GM12878 (cell line): ENCODE measurements at regions not wholly inside any gene's neighbourhood (a gene's known extent, or its start where the extent isn't known, plus 50 kb on each side); places are given as distances from the start of the nearest gene placed in this dataset.

Source experiments
- ATAC-seq: fragments of 200-7000 bp; cut with Tn5 transposase; 3 replicates; pipeline ENCODE4 v1.9.1; 2020; ENCODE audit warnings: mild to moderate bottlenecking, moderate library complexity
- BruUV-seq: library from RNA; stranded (reverse); fragments of 400-500 nt; replicated peaks from 2 replicates; lab custom pipeline; 2021; lab: Mats Ljungman, UMichigan
- CTCF ChIA-PET: fragments of 300-600 bp; sonication (Branson Sonifier 250); formaldehyde crosslinking; extraction: SDS; loops from one replicate; lab custom pipeline; 2021; ENCODE audit warnings: inconsistent platforms; lab: Yijun Ruan, JAX
- POLR2A ChIA-PET: fragments of 350-600 bp; formaldehyde crosslinking; extraction: SDS; loops from one replicate; lab custom pipeline; 2021; ENCODE audit warnings: inconsistent platforms; lab: Charles Lee
- RAD21 ChIA-PET: fragments of 300-600 bp; sonication (Branson Sonifier 250); formaldehyde crosslinking; loops from one replicate; lab custom pipeline; 2023; ENCODE audit warnings: antibody characterized with exemption; ENCODE audit not compliant: unreplicated experiment; lab: Charles Lee
- SMC1A ChIA-PET: fragments of 300-600 bp; sonication (Branson Sonifier 250); formaldehyde crosslinking; loops from one replicate; lab custom pipeline; 2023; ENCODE audit not compliant: unreplicated experiment, uncharacterized antibody; lab: Charles Lee
- DNase-seq: peaks from one replicate; pipeline ENCODE4 v3.0.0-alpha.2; 2011; ENCODE audit warnings: low read depth, low spot score
- FAIRE-seq: peaks from 3 replicates; lab custom pipeline; 2011; peaks lifted over from hg19 to GRCh38; lab: Jason Lieb, UNC
- H2AFZ ChIP-seq: 2 replicates; pipeline ENCODE4 v1.6.0; 2011; ENCODE audit warnings: low read depth, low read length, control low read depth; ENCODE audit not compliant: control insufficient read depth
- H3K27ac ChIP-seq: 2 replicates; pipeline ENCODE4 v1.5.1; 2011; ENCODE audit warnings: control low read depth; ENCODE audit not compliant: control insufficient read depth, insufficient read depth
- H3K27me3 ChIP-seq, 2 experiments: replicated peaks in 1 of 2; 2 replicates each; pipeline versions ENCODE4 v1.6.0 to v1.6.1; 2011; ENCODE audit warnings: low read length in 1 of 2; ENCODE audit not compliant: control insufficient read depth in 2 of 2, insufficient read depth in 2 of 2
- H3K36me3 ChIP-seq, 2 experiments: 2 replicates each; pipeline ENCODE4 v1.5.1; 2011; ENCODE audit warnings: low read length in 1 of 2; ENCODE audit not compliant: control insufficient read depth in 2 of 2, insufficient read depth in 2 of 2
- H3K4me1 ChIP-seq: 2 replicates; pipeline ENCODE4 v1.6.1; 2011; ENCODE audit warnings: mild to moderate bottlenecking, low read length, moderate library complexity, mixed read lengths; ENCODE audit not compliant: control insufficient read depth, insufficient read depth
- H3K4me2 ChIP-seq: 2 replicates; pipeline ENCODE4 v1.6.0; 2011; ENCODE audit warnings: control low read depth; ENCODE audit not compliant: control insufficient read depth, insufficient read depth
- H3K4me3 ChIP-seq: fragments of 200-600 bp; sonication (generic); 2 replicates; pipeline ENCODE4 v1.5.1; 2016
- H3K79me2 ChIP-seq: 2 replicates; pipeline ENCODE4 v1.6.0; 2011; ENCODE audit warnings: low read length; ENCODE audit not compliant: control insufficient read depth, insufficient read depth
- H3K9ac ChIP-seq: 2 replicates; pipeline ENCODE4 v1.8.0; 2011; ENCODE audit warnings: low read length, control low read depth, mixed read lengths; ENCODE audit not compliant: control insufficient read depth, insufficient read depth
- H3K9me3 ChIP-seq: replicated peaks from 3 replicates; pipeline ENCODE4 v1.5.1; 2011; ENCODE audit warnings: mild to moderate bottlenecking, low read length; ENCODE audit not compliant: control insufficient read depth, insufficient read depth
- H4K20me1 ChIP-seq: 2 replicates; pipeline ENCODE4 v1.6.0; 2011; ENCODE audit not compliant: control insufficient read depth, insufficient read depth
- BACH1 ChIP-seq: fragments of 450-650 bp; IDR thresholded peaks from 2 replicates; pipeline ENCODE4 v1.6.1; 2017; ENCODE audit warnings: mild to moderate bottlenecking, borderline replicate concordance
- CREM ChIP-seq: IDR thresholded peaks from 2 replicates; pipeline ENCODE4 v1.6.1; 2014; ENCODE audit warnings: antibody characterized with exemption, low read depth
- NFYB ChIP-seq: IDR thresholded peaks from 2 replicates; pipeline ENCODE4 v1.6.1; 2011; ENCODE audit warnings: low read depth, mild to moderate bottlenecking, low read length, improper control_type of control experiment, moderate library complexity; ENCODE audit not compliant: insufficient read depth
- NR2C1 ChIP-seq: fragments of 450-650 bp; IDR thresholded peaks from 2 replicates; pipeline ENCODE4 v1.6.1; 2017; ENCODE audit warnings: antibody characterized with exemption, mild to moderate bottlenecking, moderate library complexity
- POU2F2 ChIP-seq: IDR thresholded peaks from 3 replicates; pipeline ENCODE4 v1.6.1; 2011; ENCODE audit warnings: low read depth, mild to moderate bottlenecking, low read length, borderline replicate concordance
- RB1 ChIP-seq: fragments of 450-650 bp; formaldehyde crosslinking; IDR thresholded peaks from 2 replicates; pipeline ENCODE4 v1.6.1; 2017; ENCODE audit warnings: mild to moderate bottlenecking, borderline replicate concordance
- RELB ChIP-seq: fragments of 450-650 bp; IDR thresholded peaks from 2 replicates; pipeline ENCODE4 v1.6.1; 2017; ENCODE audit warnings: low read depth, mild to moderate bottlenecking, moderate library complexity
- SIN3A ChIP-seq: IDR thresholded peaks from 2 replicates; pipeline ENCODE4 v1.6.1; 2012; ENCODE audit warnings: low read depth, low read length, improper control_type of control experiment
- SPI1 ChIP-seq: IDR thresholded peaks from 2 replicates; pipeline ENCODE4 v1.6.1; 2011; ENCODE audit warnings: low read depth, mild to moderate bottlenecking, low read length, moderate library complexity, borderline replicate concordance; ENCODE audit not compliant: insufficient read depth
- TCF3 ChIP-seq: IDR thresholded peaks from 2 replicates; pipeline ENCODE4 v1.6.1; 2012; ENCODE audit warnings: low read depth, mild to moderate bottlenecking, low read length, borderline replicate concordance; ENCODE audit not compliant: insufficient read depth
- YBX1 ChIP-seq: fragments of 450-650 bp; IDR thresholded peaks from 2 replicates; pipeline ENCODE4 v1.6.1; 2016; ENCODE audit warnings: antibody characterized with exemption
- ZNF207 ChIP-seq: fragments of 450-650 bp; IDR thresholded peaks from 2 replicates; pipeline ENCODE4 v1.6.1; 2014; ENCODE audit warnings: antibody characterized with exemption, mild to moderate bottlenecking, borderline replicate concordance
- ZZZ3 ChIP-seq: IDR thresholded peaks from 2 replicates; pipeline ENCODE4 v1.6.1; 2011; ENCODE audit warnings: low read depth; ENCODE audit not compliant: control insufficient read depth, insufficient read length
- WGBS: methylation state at CpG from one replicate; pipeline ENCODE4 v1.1.6; 2016; ENCODE audit warnings: low lambda C conversion rate; ENCODE audit not compliant: insufficient replicate concordance, insufficient coverage; ENCODE audit errors: missing lambda C conversion rate; 5-methylcytosine and 5-hydroxymethylcytosine counted together
- in situ Hi-C: fragments of 300-500 bp; cut with MboI; formaldehyde crosslinking; loops from 9 replicates; pipeline ENCODE4 v1.14.3; 2018; ENCODE audit warnings: mixed read lengths
- intact Hi-C: fragments of 100-400 bp; cut with micrococcal nuclease; formaldehyde crosslinking; loops from one replicate; pipeline ENCODE4 v1.14.2; 2022; ENCODE audit not compliant: unreplicated experiment

- TF ChIP-seq TCF3, result no peak
- TF ChIP-seq SPI1, result peak; percentile 64; the same call in 1 of the 2 replicates
- TF ChIP-seq, all 136 proteins: peak for 10
These were observed 105.6 kb upstream of the STK17B start (continued) for GRCh38 chr2:196277002-196277401.

- no peaks in the 10 kb centered on the region; the same call in 1 of the 2 replicates for H3K79me2 ChIP-seq
- WGBS, result 85% methylated on average over 10 of the region's 10 CpGs
These were observed 107.1 kb upstream of the STK17B start for GRCh38 chr2:196278491-196278911.

More at GRCh38 chr2:196278491-196278911, 107.1 kb upstream of the STK17B start:
- H3K27me3 ChIP-seq, result no peaks in the 10 kb centered on the region
- ChIA-PET RAD21 (interaction anchor here (0.9 to 6.6 kb wide), 5 partner anchors 101 to 210 kb away, joined by 3 to 211 read pairs (median 4); partner anchors contain the start of gene DNAH7), SMC1A (interaction anchor here (0.5 to 9.4 kb wide), 18 partner anchors 12 to 210 kb away, joined by 3 to 248 read pairs (median 3); partner anchors contain the start of gene DNAH7), POLR2A (no interaction called here), CTCF (interaction anchor here (0.6 to 8.3 kb wide), 11 partner anchors 26 to 266 kb away, joined by 3 to 197 read pairs (median 4); partner anchors contain the start of gene DNAH7)
- H3K4me1 ChIP-seq, result peaks cover 27% of the 10 kb centered on the region
- H3K9me3 ChIP-seq, result peaks cover 4% of the 10 kb centered on the region; the same call in 2 of the 3 replicates
- in situ Hi-C loops, result no loop called here
- BruUV-seq, result no TSS peak
- no peak overlapping the region for H2AFZ ChIP-seq
- DNase-seq (no peak), FAIRE-seq (no peak), ATAC-seq (no peak)
- H3K4me2 ChIP-seq, result no peak overlapping the region
- intact Hi-C loops, result no loop called here
- H4K20me1 ChIP-seq, result no peaks in the 10 kb centered on the region
- no peak overlapping the region for H3K27ac ChIP-seq
- H3K9ac ChIP-seq, result no peak overlapping the region
- no peak overlapping the region for H3K4me3 ChIP-seq
- no peak for TF ChIP-seq NR2C1
- no peak for TF ChIP-seq ZNF207
- no peak for TF ChIP-seq SIN3A
- TF ChIP-seq ZZZ3, result no peak
- no peak for TF ChIP-seq CREM
- no peak for TF ChIP-seq YBX1
- TF ChIP-seq POU2F2, result no peak
- no peak for TF ChIP-seq NFYB
- no peak for TF ChIP-seq RB1
- no peak for TF ChIP-seq RELB
- TF ChIP-seq BACH1, result no peak
- H3K36me3 ChIP-seq, result peaks cover 0 to 14% of the 10 kb centered on the region in 2 experiments; a peak in 2 of 4 replicates
